T follicular helper cell (primary cell): ENCODE measurements at regions not wholly inside any gene's neighbourhood (a gene's known extent, or its start where the extent isn't known, plus 50 kb on each side); places are given as distances from the start of the nearest gene placed in this dataset.

Source experiments
- DNase-seq: peaks from one replicate; pipeline ENCODE4 v3.0.0-alpha.2; 2020; ENCODE audit warnings: low read depth

DNA sequence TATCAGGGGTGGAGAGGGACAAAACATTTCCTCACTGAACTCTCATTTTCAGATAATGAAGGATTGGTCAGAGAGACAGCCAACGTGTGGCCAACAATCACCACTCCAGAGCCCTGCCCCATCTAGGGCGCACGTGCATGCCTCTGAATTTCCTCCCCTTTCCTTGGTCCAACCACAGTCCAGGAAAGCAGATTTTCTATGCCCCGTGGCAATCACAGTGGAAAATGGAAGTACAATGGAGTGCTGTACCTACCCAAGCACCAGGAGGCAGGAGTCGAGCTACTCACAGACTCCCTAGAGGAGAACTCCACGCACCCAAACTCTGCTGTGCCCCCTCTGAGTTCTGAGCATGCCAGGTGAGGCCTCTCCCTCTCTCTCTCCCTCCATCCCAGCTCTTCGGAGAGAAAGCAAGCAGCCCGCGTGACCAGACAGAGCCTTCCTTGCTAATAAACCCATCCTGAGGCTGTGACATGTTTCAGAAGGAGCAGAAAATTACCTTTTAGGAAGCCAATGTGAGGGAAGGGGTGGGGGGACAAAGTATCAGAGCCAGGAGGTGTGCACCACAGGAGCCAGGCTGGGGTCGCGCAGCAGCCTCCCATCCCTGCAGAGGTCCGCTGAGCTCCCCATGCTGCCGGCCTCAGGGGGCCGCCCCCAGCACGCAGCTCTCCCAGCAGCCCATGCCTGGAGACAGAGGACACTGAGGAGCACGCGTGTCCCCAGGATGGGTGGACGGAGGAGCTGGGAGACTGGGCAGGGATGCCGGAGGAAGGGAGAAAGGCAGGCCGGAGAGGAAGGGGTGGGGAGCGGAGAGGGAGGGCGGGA is 73.4 kb downstream of the PITPNM2 start:
- no peak for DNase-seq

DNA sequence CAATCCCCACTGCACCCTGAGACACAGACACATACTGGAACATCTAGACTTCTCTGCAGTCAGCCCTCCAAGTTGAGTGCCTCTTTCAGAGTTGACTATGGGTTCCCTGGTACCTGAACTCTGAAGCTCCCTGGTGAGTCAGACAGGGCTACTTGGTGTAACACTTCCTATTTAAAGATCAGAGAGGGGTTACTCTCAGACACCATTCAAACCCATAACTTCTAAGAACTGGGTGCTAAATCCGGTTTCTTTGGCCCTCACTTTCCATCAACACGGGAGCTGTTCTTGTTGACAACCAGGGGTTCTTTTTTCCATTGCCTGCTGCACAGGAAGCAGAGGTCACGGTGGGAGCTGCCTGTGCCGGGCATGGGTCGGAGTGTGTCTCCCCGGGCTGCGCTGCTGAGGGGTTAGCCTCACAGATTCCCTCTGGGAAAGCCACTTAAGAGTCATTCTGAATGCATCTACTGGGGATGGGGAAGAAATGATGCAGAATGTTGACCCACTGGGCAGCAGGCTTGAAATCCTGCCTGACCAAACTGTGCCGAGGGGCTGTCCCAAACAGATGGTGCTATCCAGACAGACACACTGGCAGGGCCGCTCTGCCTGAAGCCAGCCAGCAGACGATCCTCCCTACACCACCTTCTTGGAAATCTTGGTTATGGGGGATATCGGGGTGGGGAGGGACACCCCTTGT is 74.1 kb downstream of the PITPNM2 start:
- DNase-seq: no peak

DNA sequence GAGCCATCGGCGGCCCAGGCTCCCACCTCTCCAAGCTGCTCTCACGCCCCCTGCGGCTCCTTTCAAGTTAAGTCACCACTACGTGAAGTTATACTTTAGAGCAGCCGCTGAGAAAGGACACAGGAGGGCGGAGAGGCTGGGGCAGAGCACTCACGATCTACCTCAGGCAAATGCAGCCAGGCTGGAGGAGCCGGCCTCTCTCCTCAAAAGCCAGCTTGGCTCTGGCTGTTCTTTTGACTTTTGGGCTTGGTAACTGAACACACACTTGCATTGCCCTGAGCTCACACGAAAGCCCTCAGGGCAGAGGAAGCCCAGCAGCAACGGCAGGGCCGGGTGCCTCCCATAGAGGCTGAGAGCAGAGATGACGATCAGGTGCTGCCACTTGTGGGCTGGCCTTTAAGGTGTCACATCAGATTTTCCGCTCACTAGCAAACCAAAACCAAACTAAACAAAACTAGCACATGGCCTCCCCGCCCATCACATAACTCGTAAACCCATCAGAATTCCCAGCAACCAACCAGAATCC is 75.2 kb downstream of the PITPNM2 start:
- peak; percentile 46 for DNase-seq

DNA sequence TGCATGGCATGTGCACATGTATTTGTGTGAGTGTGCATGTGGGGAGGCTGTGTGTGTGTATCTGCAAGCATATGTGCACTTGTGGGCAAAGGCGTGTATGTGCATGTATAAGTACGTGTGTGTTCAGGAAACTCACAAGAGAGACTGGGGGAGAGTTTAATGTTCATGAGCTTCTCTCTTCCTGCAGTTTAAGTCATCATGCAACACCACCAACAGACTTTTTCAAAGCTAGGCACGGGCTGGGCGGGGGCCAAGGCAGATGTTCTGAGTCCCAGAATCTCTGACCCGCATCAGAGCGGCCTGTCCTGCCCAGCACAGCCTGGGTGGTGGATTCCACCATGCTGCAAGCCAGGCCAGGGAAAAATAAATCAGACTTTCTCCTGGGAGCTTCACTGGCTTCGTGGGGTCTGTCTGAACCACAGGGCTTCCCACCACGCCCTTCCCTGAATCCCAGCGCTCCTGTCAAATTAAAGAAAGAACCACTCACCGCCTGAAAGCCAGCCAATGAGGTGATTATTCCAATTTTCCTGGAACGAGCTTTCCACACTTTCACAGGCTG is 75.7 kb downstream of the PITPNM2 start:
- no peak for DNase-seq

DNA sequence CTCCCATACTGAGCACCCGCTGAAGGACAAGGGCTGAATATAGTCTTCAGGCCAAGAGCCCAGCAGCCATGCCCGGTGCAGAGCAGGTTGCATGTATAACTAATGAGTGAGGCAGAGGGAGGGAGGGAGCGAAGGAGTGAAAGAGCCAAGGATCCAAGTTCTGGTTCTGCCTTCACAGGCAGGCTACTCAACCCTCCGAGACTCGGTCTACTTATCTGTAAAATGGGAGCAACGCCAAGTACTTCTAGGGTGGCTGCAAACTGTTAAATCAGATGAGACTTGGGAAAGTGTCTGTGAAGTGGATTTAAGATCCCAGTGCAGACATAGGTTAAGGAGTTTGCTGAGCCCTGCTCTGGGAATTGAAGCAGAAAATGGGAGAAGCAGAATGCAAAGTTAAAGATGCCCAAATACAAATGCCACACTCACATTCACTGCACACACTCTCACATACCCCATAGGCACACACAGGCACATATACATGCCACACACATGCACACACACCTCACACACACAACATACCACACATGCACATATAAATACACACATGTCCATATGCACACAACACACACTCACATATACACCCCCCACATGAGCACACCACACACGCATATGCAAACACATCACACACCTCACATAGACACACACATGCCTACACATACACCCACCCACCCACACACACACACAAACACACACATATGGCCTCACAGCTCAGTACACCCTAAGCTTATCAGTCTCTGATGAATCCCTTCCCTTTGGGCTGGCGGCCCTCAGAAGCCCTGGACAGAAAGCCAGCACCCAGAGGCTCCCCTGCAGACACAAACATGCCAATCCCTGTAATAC is 76.7 kb downstream of the PITPNM2 start:
- DNase-seq: no peak

DNA sequence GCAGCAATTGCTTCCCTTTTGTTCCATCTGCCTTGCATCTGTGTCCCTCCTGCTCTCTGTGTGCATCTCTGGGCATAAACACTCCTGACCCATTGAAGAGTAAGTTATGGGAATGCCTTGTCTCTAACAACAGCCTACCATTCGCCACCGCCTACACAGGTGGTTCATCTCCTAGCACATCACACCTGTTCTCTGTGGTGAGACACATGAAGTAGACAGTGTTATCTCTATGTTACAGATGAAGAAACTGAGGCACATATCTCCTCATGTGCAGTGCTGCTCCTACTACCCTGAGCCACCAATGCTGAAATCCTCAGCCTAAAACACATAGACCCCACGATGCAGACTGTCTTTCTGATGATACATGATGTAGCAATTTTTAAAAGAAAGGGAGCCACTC is 77.6 kb downstream of the PITPNM2 start:
- no peak for DNase-seq

DNA sequence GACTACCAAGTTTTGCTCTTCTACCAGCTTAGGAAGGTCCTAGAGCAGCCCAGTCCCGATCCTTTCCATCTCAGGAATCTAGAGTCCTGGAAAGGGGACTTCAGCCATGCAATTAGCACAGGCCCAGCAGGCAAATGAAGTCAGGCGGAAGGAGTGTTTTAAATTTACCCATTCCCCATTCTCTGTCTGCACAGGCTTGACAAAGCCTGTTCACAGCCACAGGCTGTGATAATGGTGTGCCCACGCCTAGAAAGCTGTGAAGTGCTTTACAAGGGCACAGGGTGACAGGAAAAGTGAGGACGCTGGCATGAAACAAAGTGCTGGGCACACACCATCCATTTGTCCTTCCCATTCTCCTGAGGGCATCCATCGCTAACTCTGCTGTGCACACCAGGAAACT is 79.0 kb downstream of the PITPNM2 start:
- no peak for DNase-seq

DNA sequence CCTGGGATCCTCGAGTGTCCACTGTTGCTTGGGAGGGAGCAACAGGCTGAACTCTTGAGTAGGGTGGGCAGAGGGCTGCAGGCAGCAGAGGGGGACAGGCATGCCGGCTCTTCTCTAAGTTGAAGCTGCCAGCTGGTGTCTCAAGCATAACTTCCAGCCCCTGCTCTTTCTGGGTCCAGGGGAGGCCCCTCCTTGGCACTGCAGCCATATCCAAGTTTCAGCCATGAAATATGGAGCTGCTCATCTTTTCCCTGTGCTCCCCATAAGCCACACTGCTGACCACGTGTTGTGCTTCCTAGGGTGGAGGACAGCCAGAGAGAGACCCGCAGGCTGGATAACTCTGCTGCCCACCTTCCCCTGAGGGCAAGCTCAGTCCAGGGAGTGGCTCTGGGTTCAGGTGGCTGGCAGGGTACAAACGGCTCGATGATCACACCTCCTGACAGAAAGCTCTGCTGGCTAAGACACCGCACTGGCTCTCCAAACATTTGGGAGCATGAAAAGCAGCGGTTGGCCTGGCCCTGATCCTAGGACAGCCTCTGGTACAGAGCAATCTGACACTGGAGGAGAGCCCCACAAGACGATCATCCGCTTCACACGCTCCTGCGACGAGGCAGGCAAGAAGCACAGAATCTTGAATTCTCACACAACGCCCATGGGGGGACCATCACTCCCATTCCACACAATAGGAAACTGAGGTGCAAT is 79.6 kb downstream of the PITPNM2 start:
- DNase-seq: no peak

DNA sequence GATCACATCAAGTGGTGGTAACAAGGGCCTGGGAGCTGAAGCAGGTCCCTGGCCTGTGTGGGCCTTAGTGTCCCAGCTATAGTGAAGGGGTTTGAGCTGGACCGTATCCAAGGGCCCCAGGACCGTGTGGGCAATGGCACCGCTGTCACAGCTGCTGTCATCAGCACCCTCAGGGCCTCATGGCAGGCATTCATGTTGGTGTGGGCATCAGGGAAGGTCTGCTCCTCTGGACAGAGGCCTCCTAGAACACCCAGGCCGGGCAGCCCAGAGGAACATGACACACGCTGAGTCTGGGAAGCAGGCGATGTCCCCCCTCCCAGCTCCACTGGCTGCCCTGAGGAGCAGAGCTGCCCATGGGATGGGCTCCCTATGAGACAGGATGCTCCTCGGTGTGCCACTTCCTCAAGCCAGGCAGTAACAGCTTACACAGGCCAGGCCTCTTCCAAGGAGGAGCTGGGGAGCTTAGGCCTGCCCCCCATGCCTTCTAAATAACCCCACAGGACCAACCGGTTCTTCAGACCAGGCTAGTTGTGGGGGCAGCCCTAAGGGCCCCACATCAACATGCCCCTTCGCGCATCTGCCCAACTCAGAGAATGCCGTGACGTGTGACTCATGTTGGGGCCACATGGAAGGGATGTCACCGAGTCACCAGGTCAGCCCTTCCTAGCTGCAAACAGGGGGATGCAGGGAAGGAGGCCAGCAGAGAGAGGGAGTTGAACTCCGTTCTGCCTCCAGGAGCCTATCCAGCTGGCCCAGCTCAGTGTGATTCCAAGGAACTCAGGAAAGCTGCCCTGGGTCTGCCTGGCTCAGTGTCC is 80.4 kb downstream of the PITPNM2 start:
- no peak for DNase-seq

DNA sequence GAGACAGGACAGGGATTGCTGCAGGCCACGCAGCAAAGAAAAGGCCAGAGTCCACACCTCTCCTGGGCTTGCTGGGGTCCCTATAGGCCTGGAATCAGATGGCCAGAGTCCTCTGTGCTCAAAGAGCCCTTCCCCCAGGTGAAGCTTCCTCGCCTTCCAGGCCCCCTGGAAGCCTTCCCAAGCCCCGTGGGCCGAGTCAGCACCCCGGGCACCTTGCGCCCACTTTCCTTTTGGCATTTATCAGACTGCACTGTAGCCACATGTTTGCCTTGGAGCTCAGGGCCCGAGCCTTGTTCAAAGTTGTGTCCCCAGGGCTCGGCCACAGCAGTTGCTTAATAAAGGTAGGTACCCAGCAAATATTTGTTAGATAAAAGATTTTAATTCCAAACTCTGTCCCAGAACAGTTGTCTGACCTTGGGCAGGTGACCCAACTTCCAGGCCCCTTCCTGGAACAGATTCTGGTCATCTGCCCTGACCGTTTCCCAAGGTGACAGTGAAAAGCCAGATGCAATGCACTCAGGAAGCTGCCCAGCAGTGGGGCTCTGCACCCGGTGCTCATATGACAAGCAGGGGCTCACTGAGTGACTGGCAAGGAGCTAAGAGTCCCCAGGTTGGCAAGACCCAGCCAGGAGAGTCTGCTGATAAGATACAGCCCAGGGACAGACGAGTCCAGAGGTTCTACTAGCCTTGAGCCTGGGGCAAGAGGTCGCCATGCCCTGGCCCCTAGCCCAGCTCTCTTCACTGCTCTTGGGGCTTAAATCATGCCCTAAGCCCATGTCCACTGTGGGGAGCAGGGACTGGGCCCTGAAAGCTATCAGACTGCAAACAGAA is 81.2 kb downstream of the PITPNM2 start:
- no peak for DNase-seq

DNA sequence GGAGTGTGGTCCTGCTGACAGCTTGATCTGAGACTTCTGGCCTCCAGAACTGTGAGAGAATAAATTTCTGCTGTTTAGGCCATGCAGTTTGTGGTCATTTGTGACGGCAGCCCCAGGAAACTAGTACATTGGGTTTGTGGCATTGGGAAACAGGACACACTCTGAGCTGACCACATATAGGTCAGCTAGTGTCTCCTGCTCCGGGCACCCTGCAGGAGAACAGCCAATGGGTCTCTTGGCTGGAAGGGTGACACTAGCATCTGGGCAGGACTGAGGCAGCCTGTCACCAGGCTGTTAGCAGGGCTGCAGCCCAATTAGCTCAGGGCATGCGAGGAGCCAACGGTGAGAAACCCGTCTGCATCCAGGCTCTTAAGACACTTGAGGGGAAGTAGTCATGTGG is 83.2 kb downstream of the PITPNM2 start:
- no peak for DNase-seq

DNA sequence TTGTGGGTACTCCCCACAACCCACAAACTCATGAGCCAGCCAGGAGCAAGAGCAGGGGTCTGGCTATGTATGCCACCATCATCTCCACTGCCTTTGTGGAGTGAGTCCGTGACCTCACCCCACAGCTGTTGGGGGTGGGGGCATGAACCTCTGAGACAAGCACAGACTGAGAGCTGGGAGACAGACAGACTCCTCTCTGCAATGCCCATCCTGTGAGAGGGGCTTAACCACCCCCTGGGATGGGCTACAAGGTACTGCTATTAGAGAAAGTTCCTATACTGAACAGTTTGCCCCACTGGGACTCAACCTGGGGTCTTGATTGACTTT is 84.5 kb downstream of the PITPNM2 start:
- no peak for DNase-seq

DNA sequence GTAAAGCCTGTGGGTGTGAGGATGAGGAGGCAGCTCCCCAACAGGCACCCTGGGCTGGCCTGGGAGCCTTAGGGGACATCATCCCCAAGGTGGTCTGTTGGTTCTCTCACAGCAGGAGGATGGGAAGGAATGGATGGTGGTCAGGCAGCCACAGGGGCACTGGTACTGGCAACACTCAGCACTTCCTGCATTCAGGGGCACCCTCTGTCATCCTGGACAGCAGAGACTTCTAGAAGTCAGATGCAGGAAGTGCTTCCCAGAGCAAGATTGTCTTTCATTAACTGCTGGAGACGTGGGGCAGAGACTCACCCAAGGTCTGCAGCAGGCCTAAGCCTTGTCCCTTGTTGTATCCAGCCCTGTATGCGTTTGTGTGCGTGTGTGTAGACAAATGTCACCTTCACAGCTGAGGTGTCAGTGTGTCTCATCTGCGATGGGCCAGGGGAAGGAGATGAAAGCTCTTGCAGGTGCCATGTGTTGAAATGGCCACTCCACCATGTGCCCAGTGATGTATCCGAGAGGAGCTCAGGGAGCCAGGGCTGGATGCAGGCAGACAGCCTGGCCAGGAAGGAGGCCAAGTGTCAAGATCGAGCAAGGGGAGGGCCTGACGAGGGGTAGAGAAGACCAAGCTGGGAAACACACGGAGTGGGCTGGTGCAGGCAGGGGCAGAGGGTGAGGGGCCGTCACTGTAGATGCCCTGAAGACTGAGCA is 85.1 kb downstream of the PITPNM2 start:
- DNase-seq: no peak

DNA sequence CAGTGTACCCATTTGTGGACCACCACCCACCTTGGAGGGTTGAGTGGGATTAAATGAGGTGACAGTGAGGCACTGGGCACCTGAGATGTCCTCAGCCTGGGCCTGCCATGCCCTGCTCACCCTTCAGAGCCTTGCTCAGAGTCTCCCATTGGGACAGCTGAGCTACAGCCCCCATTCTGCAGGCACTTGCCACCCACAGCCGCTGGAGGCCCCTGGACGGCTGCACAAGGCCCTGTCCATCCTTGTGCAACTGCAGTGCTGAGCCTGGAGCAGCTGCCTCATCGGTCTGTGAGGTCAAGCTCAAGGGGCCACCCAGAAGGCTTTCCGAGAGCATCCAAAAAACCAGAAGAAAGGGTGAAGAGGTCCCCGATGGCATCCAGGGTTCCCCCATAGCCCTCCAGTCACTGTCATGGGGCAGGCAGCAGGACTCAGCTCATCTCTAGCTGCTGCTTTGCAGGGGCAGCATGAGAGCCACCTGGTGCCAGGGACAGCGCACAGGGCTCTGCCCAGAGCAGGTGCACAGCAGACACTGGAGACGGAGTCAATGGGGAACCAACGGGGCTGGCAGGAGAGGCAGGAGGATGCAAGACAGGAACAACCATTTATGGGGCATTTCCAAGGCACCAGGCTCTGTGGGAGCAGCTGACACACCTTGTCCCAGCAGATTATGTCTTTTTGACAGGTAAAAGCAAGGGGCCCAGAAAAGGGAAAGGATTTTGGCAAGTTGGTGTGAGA is 84.6 kb downstream of the ARL6IP4 start:
- no peak for DNase-seq

DNA sequence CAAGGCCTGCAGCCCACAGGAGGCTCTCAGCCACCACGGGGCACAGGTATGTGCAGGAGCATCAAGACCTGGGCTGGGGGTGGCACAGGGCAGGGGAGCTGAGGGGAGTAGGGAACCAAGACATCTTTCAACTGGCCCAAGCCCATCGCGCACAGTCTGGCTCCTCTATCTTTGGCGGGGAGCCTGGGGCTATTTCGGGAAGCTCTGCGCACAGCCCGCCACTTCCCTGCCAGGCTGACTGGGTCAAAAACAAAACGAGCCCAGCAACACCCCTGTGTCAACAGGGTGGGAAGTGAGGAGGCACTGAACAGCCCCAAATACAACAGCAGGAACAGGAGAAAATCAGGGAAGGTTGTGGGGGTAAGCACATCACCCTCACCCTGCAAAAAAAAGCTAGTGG is 83.9 kb downstream of the ARL6IP4 start:
- no peak for DNase-seq

DNA sequence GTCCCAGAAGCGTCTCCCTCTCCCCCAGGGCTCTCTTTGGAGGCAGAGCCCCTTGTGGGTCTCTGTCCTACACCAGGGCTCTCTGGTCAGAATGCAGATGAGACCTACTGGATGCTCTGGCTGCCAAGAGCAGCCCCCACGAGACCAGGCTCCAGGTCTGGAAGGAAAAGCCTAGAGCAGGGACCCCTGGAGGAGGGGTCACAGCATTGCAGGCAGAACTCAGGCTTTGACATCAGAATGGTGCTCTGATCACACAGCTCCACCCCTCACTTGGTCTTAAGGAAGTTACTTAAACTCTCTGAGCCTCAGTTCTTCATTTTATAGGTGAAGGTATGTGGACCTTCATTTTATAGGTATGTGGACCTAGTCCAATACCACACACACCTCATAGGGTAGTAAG is 83.1 kb downstream of the ARL6IP4 start:
- no peak for DNase-seq

DNA sequence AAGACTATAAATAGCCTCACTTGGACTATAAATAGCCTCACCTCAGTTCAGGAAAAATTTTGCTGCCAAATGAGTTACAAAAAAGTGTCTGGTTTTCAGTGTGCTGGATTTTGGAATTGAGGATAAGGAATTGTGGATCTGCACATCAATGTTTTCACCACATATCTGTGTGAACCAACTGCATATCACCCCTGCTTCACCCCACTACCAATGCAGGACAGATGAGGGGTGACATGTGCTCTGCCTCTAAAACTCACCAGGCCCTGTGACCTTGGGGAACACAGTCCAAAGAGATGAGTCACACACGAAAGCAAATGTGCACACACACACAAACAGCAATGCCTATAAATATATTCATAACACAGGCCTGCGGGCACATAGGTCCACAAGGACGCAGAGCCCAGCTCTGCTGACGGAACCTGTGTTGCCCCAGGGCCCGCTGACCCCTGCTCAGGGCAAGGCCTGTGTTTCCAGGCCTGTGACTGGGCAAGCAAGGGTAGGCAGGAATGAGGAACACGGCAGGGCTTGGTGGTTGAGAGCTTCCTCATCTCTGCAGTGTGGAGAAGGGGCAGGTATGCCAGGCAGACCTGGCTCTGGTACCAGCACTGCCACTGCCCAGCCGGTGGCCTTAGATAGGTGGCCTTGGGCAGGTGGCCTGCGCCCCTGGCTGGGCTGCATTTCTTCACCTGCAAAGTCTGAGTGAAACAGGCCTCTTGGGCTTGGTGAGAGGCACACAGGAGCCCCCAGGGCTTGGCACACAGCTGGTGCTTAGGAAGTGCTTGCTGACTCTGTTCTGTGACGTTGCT is 82.4 kb downstream of the ARL6IP4 start:
- no peak for DNase-seq
